ENCODE measurements at regions not wholly inside any gene's neighbourhood (a gene's known extent, or its start where the extent isn't known, plus 50 kb on each side); places are given as distances from the start of the nearest gene placed in this dataset.

GRCh38 chr14:55802986-55803872, 223.2 kb downstream of the KTN1 start:
- Mint-ChIP-seq H3K36me3 (ENCODE audit: low read depth) (peaks cover 8% of the 10 kb centered on the region), H3K4me1 (peaks cover 9% of the 10 kb centered on the region)

DNA sequence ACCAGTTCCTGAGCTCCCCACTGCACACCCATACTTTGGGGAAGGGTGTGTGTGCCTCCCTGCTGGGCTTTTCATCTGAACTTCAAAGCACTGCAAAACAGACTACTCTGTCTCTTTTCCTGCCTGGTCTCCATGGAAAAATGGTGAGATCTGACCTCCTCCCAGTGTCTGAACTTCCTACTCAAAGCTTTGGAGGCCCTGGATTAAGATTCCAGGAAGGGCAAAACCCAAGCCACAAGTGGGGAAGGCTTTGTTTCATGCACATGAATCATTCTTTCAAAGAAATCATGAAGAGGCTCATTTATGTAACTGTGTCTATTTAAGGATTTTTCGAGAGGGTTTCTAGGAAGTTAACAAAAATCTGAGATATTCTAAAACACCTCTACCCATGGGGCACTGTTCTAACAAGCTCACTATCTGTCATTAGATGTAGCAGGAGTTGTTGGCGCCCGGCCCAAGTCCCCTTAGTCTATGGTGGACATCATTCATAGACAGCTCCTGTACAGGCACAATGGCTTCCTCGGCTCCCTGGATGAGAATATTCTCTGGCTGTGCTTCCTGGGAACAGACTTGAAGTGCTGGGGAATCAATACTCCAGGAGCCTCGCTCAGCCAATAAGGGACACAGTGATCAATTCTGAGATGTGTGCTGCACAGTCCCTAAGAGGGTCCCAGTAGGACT, 224.0 kb downstream of the KTN1 start:
- H3K27me3 ChIP-seq (ENCODE audit: control insufficient read depth, insufficient read depth, low read length, poor library complexity, severe bottlenecking), result no peaks in the 10 kb centered on the region
- H3K36me3 Mint-ChIP-seq (ENCODE audit: low read depth), result peaks cover 8% of the 10 kb centered on the region
- TF ChIP-seq, protein P1, sequence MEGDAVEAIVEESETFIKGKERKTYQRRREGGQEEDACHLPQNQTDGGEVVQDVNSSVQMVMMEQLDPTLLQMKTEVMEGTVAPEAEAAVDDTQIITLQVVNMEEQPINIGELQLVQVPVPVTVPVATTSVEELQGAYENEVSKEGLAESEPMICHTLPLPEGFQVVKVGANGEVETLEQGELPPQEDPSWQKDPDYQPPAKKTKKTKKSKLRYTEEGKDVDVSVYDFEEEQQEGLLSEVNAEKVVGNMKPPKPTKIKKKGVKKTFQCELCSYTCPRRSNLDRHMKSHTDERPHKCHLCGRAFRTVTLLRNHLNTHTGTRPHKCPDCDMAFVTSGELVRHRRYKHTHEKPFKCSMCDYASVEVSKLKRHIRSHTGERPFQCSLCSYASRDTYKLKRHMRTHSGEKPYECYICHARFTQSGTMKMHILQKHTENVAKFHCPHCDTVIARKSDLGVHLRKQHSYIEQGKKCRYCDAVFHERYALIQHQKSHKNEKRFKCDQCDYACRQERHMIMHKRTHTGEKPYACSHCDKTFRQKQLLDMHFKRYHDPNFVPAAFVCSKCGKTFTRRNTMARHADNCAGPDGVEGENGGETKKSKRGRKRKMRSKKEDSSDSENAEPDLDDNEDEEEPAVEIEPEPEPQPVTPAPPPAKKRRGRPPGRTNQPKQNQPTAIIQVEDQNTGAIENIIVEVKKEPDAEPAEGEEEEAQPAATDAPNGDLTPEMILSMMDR (conservative IDR thresholded peaks at IDR 0.05), result no peak
- 93 to 100% methylated on average over 2 to 4 of the region's 5 CpGs for WGBS, 2 experiments (ENCODE audit: insufficient coverage in 1 of 2, insufficient read length in 1 of 2)
- DNase-seq, result no peak
- peaks cover 42% of the 10 kb centered on the region for H3K9me3 ChIP-seq (ENCODE audit: control insufficient read depth, low read length)
- H3K9ac ChIP-seq (ENCODE audit: extremely low read depth, low read length, poor library complexity, severe bottlenecking), result no peak overlapping the region
- H3K27ac ChIP-seq (ENCODE audit: low read depth, low read length), result no peak overlapping the region
- H3K4me1 ChIP-seq (ENCODE audit: control insufficient read depth, insufficient read depth, low read length), result no peaks in the 10 kb centered on the region
- H3K27ac Mint-ChIP-seq, result no peak overlapping the region
- peak overlapping the region; percentile 3 for H3K4me3 ChIP-seq (ENCODE audit: low read length)
- H3K9me3 Mint-ChIP-seq, result peaks cover 30% of the 10 kb centered on the region
- no peak overlapping the region for H3K4me3 Mint-ChIP-seq
- peaks cover 5% of the 10 kb centered on the region for H3K4me1 Mint-ChIP-seq
- H3K27me3 Mint-ChIP-seq (ENCODE audit: insufficient read depth), result peaks cover 10% of the 10 kb centered on the region
- no peaks in the 10 kb centered on the region for H3K36me3 ChIP-seq (ENCODE audit: control insufficient read depth, insufficient read depth, low read length)

More at GRCh38 chr14:55802986-55803872, 223.2 kb downstream of the KTN1 start:
- H3K4me3 Mint-ChIP-seq, result no peak overlapping the region
- Histone ChIP-seq H3K36me3 (ENCODE audit: control insufficient read depth, insufficient read depth, low read length) (no peaks in the 10 kb centered on the region), H3K27me3 (ENCODE audit: control insufficient read depth, insufficient read depth, low read length, poor library complexity, severe bottlenecking) (no peaks in the 10 kb centered on the region), H3K9ac (ENCODE audit: extremely low read depth, low read length, poor library complexity, severe bottlenecking) (no peak overlapping the region), H3K9me3 (ENCODE audit: control insufficient read depth, low read length) (peaks cover 42% of the 10 kb centered on the region), H3K27ac (ENCODE audit: low read depth, low read length) (no peak overlapping the region), H3K4me1 (ENCODE audit: control insufficient read depth, insufficient read depth, low read length) (no peaks in the 10 kb centered on the region), H3K4me3 (ENCODE audit: low read length) (peak overlapping the region; percentile 3)
- TF ChIP-seq, protein P1 (conservative IDR thresholded peaks at IDR 0.05), result no peak
- no peak overlapping the region for H3K27ac Mint-ChIP-seq
- WGBS, 2 experiments (ENCODE audit: insufficient coverage in 1 of 2, insufficient read length in 1 of 2), result 80 to 88% methylated on average over 3 to 4 of the region's 4 CpGs
- H3K27me3 Mint-ChIP-seq (ENCODE audit: insufficient read depth), result peaks cover 10% of the 10 kb centered on the region
- DNase-seq, result no peak
- peaks cover 30% of the 10 kb centered on the region for H3K9me3 Mint-ChIP-seq

GRCh38 chr14:55805250-55805649, 225.2 kb downstream of the KTN1 start:
- Histone ChIP-seq H3K4me1 (ENCODE audit: control insufficient read depth, insufficient read depth, low read length) (no peaks in the 10 kb centered on the region), H3K9me3 (ENCODE audit: control insufficient read depth, low read length) (peaks cover 34% of the 10 kb centered on the region), H3K9ac (ENCODE audit: extremely low read depth, low read length, poor library complexity, severe bottlenecking) (no peak overlapping the region), H3K4me3 (ENCODE audit: low read length) (no peak overlapping the region), H3K27me3 (ENCODE audit: control insufficient read depth, insufficient read depth, low read length, poor library complexity, severe bottlenecking) (no peaks in the 10 kb centered on the region), H3K36me3 (ENCODE audit: control insufficient read depth, insufficient read depth, low read length) (no peaks in the 10 kb centered on the region), H3K27ac (ENCODE audit: low read depth, low read length) (no peak overlapping the region)
- H3K36me3 Mint-ChIP-seq (ENCODE audit: low read depth), result peaks cover 8% of the 10 kb centered on the region
- peaks cover under 1% of the 10 kb centered on the region for H3K4me1 Mint-ChIP-seq
- TF ChIP-seq, protein P1 (conservative IDR thresholded peaks at IDR 0.05), result no peak
- H3K9me3 Mint-ChIP-seq, result peaks cover 33% of the 10 kb centered on the region
- peaks cover 11% of the 10 kb centered on the region for H3K27me3 Mint-ChIP-seq (ENCODE audit: insufficient read depth)
- H3K4me3 Mint-ChIP-seq, result no peak overlapping the region
- no peak overlapping the region for H3K27ac Mint-ChIP-seq
- 94 to 100% methylated on average over 1 to 3 of the region's 3 CpGs for WGBS, 2 experiments (ENCODE audit: insufficient coverage in 1 of 2, insufficient read length in 1 of 2)
- DNase-seq, result no peak
